A172 (cell line): ENCODE measurements at regions not wholly inside any gene's neighbourhood (a gene's known extent, or its start where the extent isn't known, plus 50 kb on each side); places are given as distances from the start of the nearest gene placed in this dataset.

Experiments used
- DNase-seq: peaks from one replicate; pipeline ENCODE4 v3.0.0-alpha.2; 2015; ENCODE audit warnings: low spot score

DNA sequence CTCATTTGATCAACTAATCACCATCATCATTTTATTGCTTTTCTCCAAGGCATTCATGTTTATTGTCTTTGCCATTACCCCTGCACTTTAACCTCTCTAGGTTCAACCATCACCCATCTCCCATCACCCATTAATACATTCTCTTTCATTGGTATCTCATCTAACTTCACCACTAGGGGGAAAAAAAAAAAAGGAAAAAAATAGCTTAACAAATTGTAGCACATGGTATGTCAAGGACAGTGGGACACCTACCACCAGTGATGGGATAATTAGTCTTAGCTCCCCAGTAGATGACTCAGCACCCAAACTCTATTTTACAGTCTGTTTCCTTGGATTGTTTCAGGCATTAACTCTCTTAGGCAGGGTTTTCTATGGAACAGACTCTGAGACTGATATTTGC lies 1770.2 kb upstream of the MIR17HG start:
- DNase-seq = peak; percentile 5

DNA sequence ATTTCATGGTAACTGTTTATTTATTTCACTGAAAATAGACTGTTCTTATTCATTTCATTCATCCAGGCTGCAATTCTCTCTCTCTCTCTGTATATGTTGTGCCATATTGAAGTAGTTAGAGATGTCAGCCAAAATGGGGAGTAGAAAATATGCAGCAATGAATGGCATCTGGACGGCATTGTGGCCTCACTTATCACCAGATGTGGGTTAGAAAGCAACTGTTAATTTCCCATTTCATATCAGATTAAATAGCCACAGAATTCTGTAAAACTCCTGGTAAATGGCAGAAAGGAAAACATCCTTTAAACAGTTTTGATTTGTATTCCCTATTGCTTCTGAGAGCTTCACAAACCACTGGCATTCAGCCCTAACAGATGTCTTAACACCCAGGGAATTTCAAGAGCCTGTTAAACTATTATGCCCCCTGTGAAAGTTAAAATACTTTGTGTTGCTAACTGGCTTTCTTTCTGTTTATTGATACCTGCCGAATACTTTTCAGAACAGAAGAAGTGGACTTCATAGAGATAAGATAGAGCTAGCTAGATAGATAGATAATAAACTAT lies 1763.3 kb upstream of the MIR17HG start:
- DNase-seq = peak; percentile 48

DNA sequence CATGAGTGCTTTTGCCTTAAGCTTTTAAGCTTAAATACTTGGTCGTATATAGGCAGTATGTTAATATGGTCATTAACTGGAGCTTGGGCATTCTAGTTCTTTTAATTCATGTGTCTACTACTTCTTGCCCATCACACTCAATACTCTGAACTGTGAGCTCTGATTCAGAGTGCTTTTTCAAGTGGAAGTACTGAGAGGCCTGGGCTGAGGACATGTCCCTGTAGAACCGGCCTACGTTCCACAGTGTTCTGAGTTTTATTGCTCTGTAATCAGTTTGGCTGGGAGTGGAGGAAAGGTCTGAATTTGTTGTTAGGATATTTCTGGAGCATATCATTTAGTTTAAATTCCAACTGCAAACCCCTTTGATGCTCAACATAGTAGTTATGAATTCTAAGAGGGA lies 1744.8 kb upstream of the MIR17HG start:
- DNase-seq = no peak

DNA sequence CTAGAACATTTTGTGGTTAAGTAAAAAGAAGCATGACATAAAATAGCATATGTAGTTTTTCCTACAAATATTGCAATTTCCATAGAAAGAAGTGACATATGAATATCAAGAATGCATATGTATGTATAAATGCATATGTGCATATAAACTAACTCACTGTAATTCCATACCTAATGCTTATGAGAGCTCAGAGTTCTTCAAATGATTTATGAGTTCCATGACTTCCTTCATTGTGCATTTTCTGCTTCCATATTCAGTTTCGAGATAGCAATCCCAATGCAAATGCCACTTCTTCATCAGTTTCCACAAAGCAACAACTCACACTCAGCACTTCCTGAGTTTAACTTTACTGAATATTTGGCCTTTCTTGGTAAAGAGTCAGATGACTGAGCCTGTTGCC lies 1744.3 kb upstream of the MIR17HG start:
- DNase-seq = no peak

DNA sequence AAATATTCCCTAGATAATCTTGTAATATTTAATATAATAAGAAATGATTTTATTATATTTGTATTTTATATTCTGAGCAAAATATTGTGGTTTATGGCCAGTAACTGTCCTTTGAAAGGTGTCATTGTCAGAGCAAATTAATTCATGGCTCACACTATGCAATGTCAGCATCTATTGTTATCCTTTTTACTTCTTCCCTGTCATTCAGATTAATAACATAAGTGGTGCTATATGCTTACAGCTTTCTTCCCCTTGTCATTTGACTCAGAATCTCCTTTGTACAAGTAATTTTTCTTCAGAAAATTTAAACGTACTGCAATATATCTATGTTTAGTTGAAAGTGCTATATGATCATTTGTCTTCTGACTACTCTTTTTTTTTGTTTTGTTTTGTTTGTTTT lies 1738.2 kb upstream of the MIR17HG start:
- DNase-seq = no peak

DNA sequence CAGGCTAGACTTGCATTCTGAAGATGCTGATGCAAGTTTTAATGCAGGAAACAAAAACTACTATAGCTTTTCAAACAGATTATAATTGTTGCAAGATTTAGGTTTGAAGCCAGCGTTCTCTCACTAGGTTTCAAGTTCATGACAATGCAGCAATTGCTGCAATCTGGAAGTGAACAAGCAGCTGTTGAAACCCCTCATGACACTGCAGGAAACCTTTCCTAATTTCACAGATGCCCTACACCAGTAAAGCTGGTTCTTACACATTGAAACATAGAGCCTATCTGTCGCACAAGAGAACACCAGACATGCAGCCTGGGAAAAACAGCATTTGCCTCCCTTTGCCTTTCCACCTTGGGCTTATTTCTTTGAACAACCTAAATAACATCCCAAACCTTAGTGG lies 1737.2 kb upstream of the MIR17HG start:
- no peak for DNase-seq

DNA sequence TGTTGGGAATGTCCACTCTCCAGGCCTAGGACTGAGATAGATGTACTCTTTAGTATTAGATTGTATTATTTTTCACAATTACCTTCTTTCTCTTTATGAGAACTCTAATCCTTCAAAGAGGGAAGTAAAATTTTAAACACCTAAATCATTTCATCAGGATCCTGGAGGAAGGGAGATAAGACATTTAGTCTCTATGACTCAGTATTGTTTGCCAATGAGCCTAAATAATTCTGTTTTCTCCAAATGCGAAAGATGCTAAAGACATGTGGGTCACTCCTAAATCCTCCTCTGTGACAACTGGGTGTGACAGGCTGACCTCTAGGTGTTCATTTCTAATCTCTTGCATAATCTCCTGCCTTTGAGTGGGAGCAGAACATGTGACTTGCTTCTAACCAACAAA lies 1736.6 kb upstream of the MIR17HG start:
- DNase-seq = no peak

DNA sequence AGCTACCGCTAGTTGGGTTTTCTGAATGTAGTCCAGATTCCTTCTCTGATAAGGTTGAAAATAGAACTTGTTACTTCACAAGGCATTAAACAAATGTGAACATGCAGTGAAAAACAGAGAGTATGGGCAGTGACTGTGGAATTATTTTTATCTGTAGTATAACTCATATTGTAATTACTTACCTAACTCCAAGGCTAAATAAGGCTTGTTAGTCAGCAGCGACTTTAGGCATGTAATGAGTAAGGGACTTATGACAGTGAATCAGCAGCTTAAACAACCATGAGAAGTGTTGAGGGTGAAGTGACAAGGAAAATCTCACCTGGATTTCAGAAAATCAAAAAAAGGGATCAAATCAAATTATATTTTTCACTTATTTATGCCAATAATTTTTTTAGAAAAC lies 1719.5 kb upstream of the MIR17HG start:
- DNase-seq = peak; percentile 66

DNA sequence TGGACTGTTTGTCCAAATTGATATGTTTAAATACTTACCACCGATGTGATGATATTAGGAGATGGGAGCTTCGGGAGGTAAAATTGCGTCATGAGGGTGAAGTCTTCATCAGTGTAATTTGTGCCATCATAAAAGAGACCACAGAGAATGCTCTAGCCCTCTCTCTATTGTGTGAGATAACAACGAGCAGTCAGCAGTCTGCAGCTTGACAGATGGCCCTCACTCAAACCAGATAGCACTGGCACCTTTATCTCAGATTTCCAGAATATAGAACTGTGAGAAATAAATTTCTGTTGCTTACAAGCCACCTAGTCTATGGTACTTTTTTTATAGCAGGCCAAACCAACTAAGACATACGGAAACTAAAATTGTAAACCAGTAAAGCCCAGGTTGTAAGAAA lies 1718.9 kb upstream of the MIR17HG start:
- DNase-seq = no peak

DNA sequence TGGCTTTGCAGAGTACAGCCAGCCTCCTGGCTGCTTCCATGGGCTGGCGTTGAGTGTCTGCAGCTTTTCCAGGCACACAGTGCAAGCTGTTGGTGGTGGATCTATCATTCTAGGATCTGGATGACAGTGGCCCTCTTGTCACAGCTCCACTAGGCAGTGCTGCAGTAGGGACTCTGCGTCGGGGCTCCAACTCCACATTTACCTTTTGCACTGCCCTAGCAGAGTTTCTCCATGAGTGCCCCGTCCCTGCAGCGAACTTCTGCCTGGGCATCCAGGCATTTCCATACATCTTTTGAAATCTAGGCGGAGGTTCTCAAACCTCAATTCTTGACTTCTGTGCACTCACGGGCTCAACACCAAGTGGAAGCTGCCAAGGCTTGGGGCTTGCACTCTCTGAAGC lies 1697.3 kb upstream of the MIR17HG start:
- no peak for DNase-seq

DNA sequence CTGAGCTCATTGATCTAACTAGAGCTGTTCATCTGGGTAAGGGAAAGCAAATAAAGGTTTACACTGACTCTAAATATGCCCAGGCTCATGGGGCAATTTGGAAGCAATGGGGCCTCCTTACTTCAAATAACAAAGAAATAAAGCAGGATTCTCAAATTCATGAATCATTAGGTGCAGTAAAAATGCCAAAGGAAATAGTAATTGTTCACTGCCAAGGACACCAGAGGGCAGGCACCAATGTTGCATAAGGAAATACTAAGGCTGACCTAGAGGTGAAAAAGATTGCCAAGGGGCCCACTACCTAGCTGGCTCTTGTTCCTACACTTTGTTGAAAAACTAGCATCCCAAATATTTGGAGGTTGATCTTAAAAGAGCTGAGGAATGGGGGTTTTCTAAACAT lies 1686.7 kb upstream of the MIR17HG start:
- peak; percentile 4 for DNase-seq

DNA sequence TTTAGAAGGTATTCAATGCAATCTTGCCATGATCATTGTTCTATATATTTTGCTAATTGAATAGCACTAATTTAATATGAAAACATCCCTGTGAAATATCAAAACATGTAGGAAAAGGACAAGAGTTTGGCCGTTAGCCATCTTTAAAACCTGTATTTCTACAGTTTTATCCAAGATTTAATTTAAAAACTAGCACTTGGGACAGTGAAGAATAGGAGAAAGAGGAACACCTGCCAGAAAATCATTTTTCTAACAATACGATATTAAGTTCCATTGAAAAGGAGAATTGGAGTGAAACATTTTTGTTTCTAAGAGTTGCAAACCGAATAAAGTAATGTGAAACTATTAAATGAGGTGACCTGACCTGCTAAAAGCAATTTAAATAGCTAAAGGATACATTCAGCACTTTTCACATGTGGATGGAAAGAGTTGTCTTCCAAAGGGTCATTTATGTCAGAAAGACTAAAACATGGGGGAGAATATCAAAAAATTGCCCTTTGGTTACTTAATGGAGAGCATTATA lies 1673.6 kb upstream of the MIR17HG start:
- DNase-seq = no peak

DNA sequence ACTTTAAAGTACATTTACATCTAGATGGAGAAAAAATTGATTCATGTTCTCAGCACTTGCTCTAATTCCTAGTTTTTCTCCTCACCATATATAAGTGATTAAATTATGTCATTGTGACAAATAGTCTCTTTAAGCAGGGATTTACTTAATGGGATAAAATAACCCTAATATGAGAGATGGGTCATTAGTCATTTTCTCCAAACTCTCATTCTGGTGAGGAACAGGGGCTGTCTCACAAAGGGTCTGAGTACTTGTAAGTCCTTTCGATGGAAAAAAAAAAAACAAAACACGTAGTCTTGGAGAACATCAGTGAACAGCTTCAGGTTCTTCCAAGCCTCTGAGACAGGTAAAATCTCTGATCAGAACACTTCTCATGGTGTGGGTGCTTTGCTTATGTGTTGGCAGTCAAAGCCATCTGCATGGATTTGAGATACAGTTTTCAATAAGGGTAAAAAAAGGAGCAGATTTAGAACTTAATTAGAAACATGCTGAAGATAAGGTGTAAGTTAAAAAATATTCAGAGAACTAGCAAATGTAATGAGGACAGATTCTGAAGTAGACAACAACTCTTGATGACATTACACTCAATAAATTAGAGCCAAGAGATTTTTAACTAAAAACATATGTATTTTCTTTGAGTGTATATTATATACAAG lies 1668.9 kb upstream of the MIR17HG start:
- no peak for DNase-seq

DNA sequence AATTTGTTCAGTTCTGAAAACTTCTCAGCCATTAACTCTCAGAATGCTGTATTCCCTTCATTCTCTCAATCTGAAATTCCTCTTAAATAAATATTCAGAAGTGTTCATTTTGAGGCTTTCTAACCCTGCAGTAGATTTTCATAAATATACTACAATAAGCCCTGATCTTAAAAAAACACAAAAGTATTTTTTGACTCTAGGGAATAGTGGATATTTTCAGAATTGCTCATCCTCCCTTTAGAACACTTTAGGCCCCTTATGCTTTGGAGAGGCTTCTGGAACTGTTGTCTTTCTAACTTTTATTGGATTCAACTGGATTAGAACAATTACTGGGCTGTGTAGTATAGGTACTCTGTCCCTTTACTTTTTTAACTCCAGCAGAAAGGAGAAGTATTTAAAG lies 1662.6 kb upstream of the MIR17HG start:
- no peak for DNase-seq

DNA sequence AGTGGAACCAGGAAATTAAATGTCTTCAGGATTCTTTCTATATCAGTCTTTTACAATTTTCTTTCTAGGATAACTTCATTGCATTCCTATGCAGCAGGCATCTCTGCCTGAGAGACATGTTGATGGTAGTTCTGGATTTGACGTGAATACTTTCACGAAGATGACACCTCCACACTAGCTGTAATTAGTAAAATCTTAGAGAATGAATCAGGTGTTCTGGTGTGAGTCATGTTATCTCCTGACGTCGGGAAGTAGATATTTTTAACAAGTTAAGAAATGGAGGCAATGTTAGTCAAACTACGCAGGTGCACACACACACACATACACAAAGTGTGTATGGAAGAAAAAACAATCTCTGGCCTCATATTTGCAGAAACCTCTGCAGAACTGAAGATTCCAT lies 1661.3 kb upstream of the MIR17HG start:
- DNase-seq = no peak

DNA sequence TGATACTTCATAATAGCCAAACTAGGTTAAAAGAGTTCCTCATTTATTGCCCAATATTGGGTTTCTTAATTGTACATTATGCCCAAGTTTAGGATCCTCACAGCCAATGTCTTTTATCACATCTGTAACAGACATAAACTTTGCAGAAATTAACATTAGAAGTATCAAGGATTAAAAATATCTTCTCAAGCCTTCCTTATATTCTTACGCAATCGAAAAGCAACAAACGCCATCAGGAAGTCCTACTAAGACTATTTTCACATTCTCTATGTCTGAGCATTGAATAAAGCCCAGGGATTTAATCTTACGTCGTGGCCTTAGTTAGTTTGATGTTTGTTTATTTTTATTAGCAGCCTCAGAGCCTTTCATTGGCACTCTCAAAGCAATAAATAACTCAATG lies 1660.4 kb upstream of the MIR17HG start:
- no peak for DNase-seq

DNA sequence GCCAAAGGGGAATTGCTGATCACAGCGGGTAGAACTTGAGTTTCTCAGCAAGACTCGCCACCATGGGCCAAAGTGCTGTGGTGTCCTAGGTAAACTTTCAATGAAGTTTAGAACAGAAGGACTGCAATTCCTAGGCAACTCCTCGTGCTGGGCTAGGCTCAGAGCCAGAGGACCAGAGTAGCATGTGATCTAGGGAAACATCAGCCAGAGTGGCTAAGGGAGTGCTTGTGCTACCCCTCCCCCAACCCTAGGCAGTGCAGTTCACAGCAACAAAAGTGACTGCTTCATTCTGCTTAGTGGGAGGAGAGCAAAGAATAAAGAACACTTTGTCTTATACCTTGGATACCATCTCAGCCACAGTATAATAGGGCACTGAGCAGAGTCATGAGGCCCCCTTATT lies 1658.6 kb upstream of the MIR17HG start:
- no peak for DNase-seq

DNA sequence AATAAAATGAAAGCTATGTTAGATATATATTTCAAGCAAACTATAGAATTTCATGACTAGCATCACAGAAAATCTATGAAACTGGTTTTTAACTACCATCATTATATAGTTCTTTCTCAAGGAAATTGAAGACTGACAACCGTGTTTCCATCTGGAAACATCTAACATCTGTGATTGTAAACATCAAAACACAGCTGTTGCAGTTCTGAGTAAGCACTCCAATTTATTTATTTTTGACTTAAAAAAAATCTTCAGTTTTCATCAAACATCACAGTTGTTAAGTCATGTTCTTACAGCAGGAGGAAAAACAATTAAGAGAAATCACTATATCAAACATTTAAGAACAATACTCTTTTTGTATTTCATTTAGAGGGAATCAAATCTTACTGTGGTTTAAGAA lies 1653.0 kb upstream of the MIR17HG start:
- DNase-seq = no peak

DNA sequence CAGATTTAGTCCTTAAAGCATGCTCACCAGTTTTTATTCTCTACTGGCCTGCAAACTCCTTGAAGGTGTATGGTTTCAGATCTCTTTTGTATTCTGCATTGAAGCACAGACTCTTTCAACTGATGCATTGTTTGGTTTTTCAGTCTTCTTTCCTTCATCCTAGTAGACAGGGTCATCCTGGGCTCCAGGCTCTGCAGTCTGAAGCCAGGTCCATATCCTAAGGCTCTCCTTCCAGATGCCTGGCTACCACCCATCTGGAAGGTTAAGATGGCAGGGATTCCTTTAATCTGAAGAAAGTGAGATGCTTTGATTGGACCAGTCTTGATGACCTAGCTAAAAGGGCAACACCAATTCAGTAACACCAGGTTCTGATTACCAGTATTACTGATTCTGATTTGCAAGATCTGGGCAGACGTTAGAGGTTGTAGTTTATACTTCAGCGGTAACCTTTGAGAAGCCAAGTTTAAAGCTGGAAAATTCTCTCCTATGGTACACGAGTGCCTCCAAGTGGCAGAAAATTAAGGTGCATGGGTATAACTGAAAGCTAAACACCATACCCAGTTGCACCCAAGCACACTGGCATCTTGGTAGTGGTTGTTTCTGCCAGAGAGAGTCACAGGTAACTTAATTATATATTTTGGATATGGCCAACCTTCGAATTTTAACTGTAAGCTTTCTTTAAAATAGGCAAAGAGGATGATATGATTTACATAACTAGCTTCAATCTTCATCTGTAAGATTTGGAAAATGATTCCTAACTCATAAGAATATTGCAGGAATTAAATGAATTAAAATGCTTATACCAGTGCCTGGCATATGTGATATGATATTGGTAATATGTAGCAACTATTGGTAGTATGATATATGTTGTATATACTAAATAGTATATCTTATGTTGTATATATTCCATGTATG lies 1651.9 kb upstream of the MIR17HG start:
- peak; percentile 58 for DNase-seq

DNA sequence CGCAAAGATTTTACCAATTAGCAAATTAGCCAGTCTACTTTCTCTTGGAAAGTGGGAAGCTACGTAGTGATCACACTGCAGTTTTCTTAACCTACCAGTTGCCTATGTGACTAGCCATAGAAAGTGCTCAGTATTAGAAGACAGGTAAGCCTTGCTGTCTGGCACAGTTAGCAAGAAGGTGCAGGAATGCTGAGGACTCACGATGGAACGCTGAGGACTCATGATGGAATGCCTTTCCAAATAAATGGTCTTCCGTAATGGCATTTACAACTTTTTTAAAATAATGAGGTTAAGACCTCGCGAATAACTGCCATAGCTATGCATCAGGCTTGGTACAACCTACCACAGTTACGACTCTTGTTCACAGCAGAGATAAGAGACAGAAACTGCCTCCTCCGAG lies 1645.6 kb upstream of the MIR17HG start:
- no peak for DNase-seq

DNA sequence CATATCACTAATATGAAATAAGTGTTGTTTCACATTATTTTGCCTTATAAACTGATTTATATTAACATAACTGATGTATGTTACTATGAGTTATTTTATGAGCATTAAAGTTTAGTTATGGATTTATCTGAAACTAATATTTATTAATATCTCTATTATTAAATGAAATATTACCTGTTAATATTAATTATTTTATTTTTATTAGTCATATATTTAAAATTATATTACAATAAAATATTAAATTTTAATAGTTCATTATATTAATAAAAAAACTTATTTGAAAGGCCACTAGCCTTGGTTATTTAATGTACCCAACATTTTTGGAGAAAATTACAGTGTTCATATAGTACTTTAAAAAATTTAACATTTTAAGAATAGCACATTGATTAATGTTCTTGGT lies 1643.4 kb upstream of the MIR17HG start:
- no peak for DNase-seq

DNA sequence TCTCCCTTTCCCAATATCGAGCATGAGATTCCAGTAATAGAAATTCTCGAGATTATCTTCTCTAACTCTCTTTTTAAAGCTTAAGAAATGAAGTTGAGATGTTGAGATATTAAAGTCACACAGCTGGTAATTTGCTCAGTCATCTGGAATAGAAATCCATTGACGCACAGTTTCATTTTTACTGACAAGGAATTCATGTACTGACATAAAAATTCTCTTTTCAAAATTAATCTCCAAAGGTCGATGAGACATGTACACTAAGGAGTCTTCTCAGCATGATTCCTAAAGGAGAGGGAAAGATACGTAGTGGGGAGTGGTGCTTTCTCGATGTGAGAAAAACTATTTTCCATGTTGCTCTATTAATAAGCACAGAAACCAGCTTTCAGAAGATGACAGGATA lies 1639.5 kb upstream of the MIR17HG start:
- DNase-seq = no peak

DNA sequence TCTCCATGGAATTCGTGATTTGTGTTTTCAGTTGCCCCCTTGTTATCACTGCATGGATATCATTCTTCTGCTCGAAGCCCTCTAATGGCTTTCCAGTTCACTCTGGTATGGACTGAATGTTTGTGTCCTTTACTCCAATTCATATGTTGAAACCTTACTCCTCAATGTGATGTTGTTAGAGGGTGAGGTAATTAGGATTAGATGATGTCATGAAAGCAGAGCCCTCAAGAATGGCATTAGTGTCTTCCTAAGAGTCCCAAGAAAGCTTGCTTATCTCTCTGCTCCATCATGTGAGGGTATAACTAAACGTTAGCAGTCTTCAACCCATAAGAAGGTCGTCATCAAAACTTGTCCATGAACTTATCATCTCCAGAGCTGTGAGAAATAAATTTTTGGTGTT lies 1626.3 kb upstream of the MIR17HG start:
- no peak for DNase-seq
